ENCODE measurements at regions not wholly inside any gene's neighbourhood (a gene's known extent, or its start where the extent isn't known, plus 50 kb on each side); places are given as distances from the start of the nearest gene placed in this dataset.

- H3K9me3 Mint-ChIP-seq, result peaks cover 1% of the 10 kb centered on the region
These were observed 1454.2 kb downstream of the ARAP2 start for GRCh38 chr4:34790131-34790530.

GRCh38 chr4:34791209-34791608, 1453.1 kb downstream of the ARAP2 start:
- Mint-ChIP-seq H3K4me1 (no peaks in the 10 kb centered on the region), H3K9me3 (peaks cover 1% of the 10 kb centered on the region), H3K27me3 (no peaks in the 10 kb centered on the region), H3K4me3 (no peak overlapping the region), H3K27ac (no peak overlapping the region), H3K36me3 (no peaks in the 10 kb centered on the region)
- DNase-seq, result no peak

More at GRCh38 chr4:34790131-34790530, 1454.2 kb downstream of the ARAP2 start:
- Mint-ChIP-seq H3K4me3 (no peak overlapping the region), H3K36me3 (no peaks in the 10 kb centered on the region), H3K27me3 (no peaks in the 10 kb centered on the region), H3K4me1 (no peaks in the 10 kb centered on the region), H3K27ac (no peak overlapping the region)
- no peak for DNase-seq

- no peaks in the 10 kb centered on the region for H3K27me3 Mint-ChIP-seq
- no peak for DNase-seq
- H3K27ac Mint-ChIP-seq, result no peak overlapping the region
- H3K4me3 Mint-ChIP-seq, result no peak overlapping the region
- no peaks in the 10 kb centered on the region for H3K9me3 Mint-ChIP-seq
- H3K4me1 Mint-ChIP-seq, result no peaks in the 10 kb centered on the region
- no peaks in the 10 kb centered on the region for H3K36me3 Mint-ChIP-seq
These were observed 1443.4 kb downstream of the ARAP2 start for GRCh38 chr4:34800953-34801352.

- Mint-ChIP-seq H3K27ac (no peak overlapping the region), H3K4me3 (no peak overlapping the region), H3K36me3 (no peaks in the 10 kb centered on the region), H3K9me3 (no peaks in the 10 kb centered on the region), H3K27me3 (no peaks in the 10 kb centered on the region), H3K4me1 (no peaks in the 10 kb centered on the region)
- no peak for DNase-seq
These were observed 1430.0 kb downstream of the ARAP2 start for GRCh38 chr4:34814266-34814665.

- Mint-ChIP-seq H3K27me3 (no peaks in the 10 kb centered on the region), H3K9me3 (peaks cover 3% of the 10 kb centered on the region), H3K27ac (no peak overlapping the region), H3K4me1 (no peaks in the 10 kb centered on the region), H3K4me3 (no peak overlapping the region), H3K36me3 (no peaks in the 10 kb centered on the region)
- no peak for DNase-seq
These were observed 1419.8 kb downstream of the ARAP2 start for GRCh38 chr4:34824515-34824914.

GRCh38 chr4:34826660-34827059, 1417.7 kb downstream of the ARAP2 start:
- no peak for DNase-seq
- Mint-ChIP-seq H3K9me3 (peaks cover 1% of the 10 kb centered on the region), H3K4me3 (no peak overlapping the region), H3K36me3 (no peaks in the 10 kb centered on the region), H3K4me1 (no peaks in the 10 kb centered on the region), H3K27me3 (no peaks in the 10 kb centered on the region), H3K27ac (no peak overlapping the region)

GRCh38 chr4:34845926-34846325, 1398.4 kb downstream of the ARAP2 start:
- H3K36me3 Mint-ChIP-seq, result no peaks in the 10 kb centered on the region
- H3K4me3 Mint-ChIP-seq, result no peak overlapping the region
- DNase-seq, result no peak
- H3K9me3 Mint-ChIP-seq, result no peaks in the 10 kb centered on the region
- no peak overlapping the region for H3K27ac Mint-ChIP-seq
- no peaks in the 10 kb centered on the region for H3K27me3 Mint-ChIP-seq
- H3K4me1 Mint-ChIP-seq, result no peaks in the 10 kb centered on the region

- Mint-ChIP-seq H3K27ac (no peak overlapping the region), H3K4me1 (no peaks in the 10 kb centered on the region), H3K4me3 (no peak overlapping the region), H3K9me3 (no peaks in the 10 kb centered on the region), H3K27me3 (no peaks in the 10 kb centered on the region), H3K36me3 (no peaks in the 10 kb centered on the region)
- no peak for DNase-seq
These were observed 1393.9 kb downstream of the ARAP2 start for GRCh38 chr4:34850421-34850820.

- Mint-ChIP-seq H3K36me3 (no peaks in the 10 kb centered on the region), H3K4me3 (no peak overlapping the region), H3K4me1 (no peaks in the 10 kb centered on the region), H3K9me3 (no peaks in the 10 kb centered on the region), H3K27ac (no peak overlapping the region), H3K27me3 (no peaks in the 10 kb centered on the region)
- no peak for DNase-seq
These were observed 1393.3 kb downstream of the ARAP2 start for GRCh38 chr4:34850968-34851367.

- Mint-ChIP-seq H3K4me1 (no peaks in the 10 kb centered on the region), H3K27me3 (no peaks in the 10 kb centered on the region), H3K27ac (no peak overlapping the region), H3K9me3 (no peaks in the 10 kb centered on the region), H3K36me3 (no peaks in the 10 kb centered on the region), H3K4me3 (no peak overlapping the region)
- no peak for DNase-seq
These were observed 1392.9 kb downstream of the ARAP2 start for GRCh38 chr4:34851411-34851810.

- Mint-ChIP-seq H3K4me3 (no peak overlapping the region), H3K27me3 (no peaks in the 10 kb centered on the region), H3K4me1 (no peaks in the 10 kb centered on the region), H3K27ac (no peak overlapping the region), H3K36me3 (no peaks in the 10 kb centered on the region), H3K9me3 (no peaks in the 10 kb centered on the region)
- no peak for DNase-seq
These were observed 1389.9 kb downstream of the ARAP2 start for GRCh38 chr4:34854451-34854850.

- no peak for DNase-seq
- H3K36me3 Mint-ChIP-seq, result no peaks in the 10 kb centered on the region
- no peaks in the 10 kb centered on the region for H3K4me1 Mint-ChIP-seq
- H3K9me3 Mint-ChIP-seq, result peaks cover 2% of the 10 kb centered on the region
- H3K27ac Mint-ChIP-seq, result no peak overlapping the region
- no peaks in the 10 kb centered on the region for H3K27me3 Mint-ChIP-seq
- H3K4me3 Mint-ChIP-seq, result no peak overlapping the region
These were observed 1382.6 kb downstream of the ARAP2 start for GRCh38 chr4:34861666-34862065.

- Mint-ChIP-seq H3K36me3 (no peaks in the 10 kb centered on the region), H3K27me3 (no peaks in the 10 kb centered on the region), H3K4me3 (no peak overlapping the region), H3K27ac (no peak overlapping the region), H3K4me1 (no peaks in the 10 kb centered on the region), H3K9me3 (peaks cover 19% of the 10 kb centered on the region)
- DNase-seq, result no peak
These were observed 1365.4 kb downstream of the ARAP2 start for GRCh38 chr4:34878961-34879360.

- peaks cover 11% of the 10 kb centered on the region for H3K9me3 Mint-ChIP-seq
- H3K4me3 Mint-ChIP-seq, result no peak overlapping the region
- no peak overlapping the region for H3K27ac Mint-ChIP-seq
- no peaks in the 10 kb centered on the region for H3K27me3 Mint-ChIP-seq
- no peaks in the 10 kb centered on the region for H3K36me3 Mint-ChIP-seq
- no peaks in the 10 kb centered on the region for H3K4me1 Mint-ChIP-seq
- no peak for DNase-seq
These were observed 1364.1 kb downstream of the ARAP2 start for GRCh38 chr4:34880246-34880645.

- H3K36me3 Mint-ChIP-seq, result no peaks in the 10 kb centered on the region
These were observed 1352.4 kb downstream of the ARAP2 start for GRCh38 chr4:34891892-34892291.

GRCh38 chr4:34893382-34893781, 1350.9 kb downstream of the ARAP2 start:
- Mint-ChIP-seq H3K4me3 (no peak overlapping the region), H3K36me3 (no peaks in the 10 kb centered on the region), H3K4me1 (no peaks in the 10 kb centered on the region), H3K27me3 (no peaks in the 10 kb centered on the region), H3K27ac (no peak overlapping the region), H3K9me3 (peaks cover 3% of the 10 kb centered on the region)
- DNase-seq, result no peak

More at GRCh38 chr4:34891892-34892291, 1352.4 kb downstream of the ARAP2 start:
- Mint-ChIP-seq H3K27ac (no peak overlapping the region), H3K27me3 (no peaks in the 10 kb centered on the region), H3K4me1 (no peaks in the 10 kb centered on the region), H3K4me3 (no peak overlapping the region), H3K9me3 (peaks cover 3% of the 10 kb centered on the region)
- no peak for DNase-seq

GRCh38 chr4:34920032-34920431, 1324.3 kb downstream of the ARAP2 start:
- no peaks in the 10 kb centered on the region for H3K27me3 Mint-ChIP-seq
- no peaks in the 10 kb centered on the region for H3K4me1 Mint-ChIP-seq
- DNase-seq, result no peak
- H3K27ac Mint-ChIP-seq, result no peak overlapping the region
- peaks cover 3% of the 10 kb centered on the region for H3K9me3 Mint-ChIP-seq
- H3K4me3 Mint-ChIP-seq, result no peak overlapping the region
- no peaks in the 10 kb centered on the region for H3K36me3 Mint-ChIP-seq
